ENCODE measurements at regions not wholly inside any gene's neighbourhood (a gene's known extent, or its start where the extent isn't known, plus 50 kb on each side); places are given as distances from the start of the nearest gene placed in this dataset.

- H2AFZ ChIP-seq (ENCODE audit: low read length) = no peak overlapping the region
- no peak overlapping the region for H2BK12ac ChIP-seq (ENCODE audit: low read depth, low read length)
- no peak overlapping the region for H3K4me3 ChIP-seq (ENCODE audit: extremely low read depth in 1 of 4, insufficient read depth in 2 of 4, low read depth in 3 of 4, low read length in 4 of 4)
- H4K5ac ChIP-seq (ENCODE audit: insufficient read length, low read depth, low read length) = no peak overlapping the region
- H4K20me1 ChIP-seq (replicated peaks in 1 of 2; ENCODE audit: control insufficient read depth in 1 of 2, insufficient read depth in 2 of 2, low read length in 2 of 2) = no peaks in the 10 kb centered on the region
- H3K18ac ChIP-seq (ENCODE audit: extremely low read depth, low read length) = no peak overlapping the region
- H3K23ac ChIP-seq (ENCODE audit: insufficient read length) = no peak overlapping the region
- H2BK20ac ChIP-seq (ENCODE audit: low read length) = no peak overlapping the region
- H3K9ac ChIP-seq (replicated peaks in 1 of 4; ENCODE audit: extremely low read depth in 1 of 4, low read depth in 3 of 4, low read length in 3 of 4) = no peak overlapping the region
- H3K23me2 ChIP-seq (ENCODE audit: low read depth, low read length) = no peaks in the 10 kb centered on the region
- H3K79me2 ChIP-seq (ENCODE audit: control insufficient read depth in 1 of 2, insufficient read depth in 2 of 2, low read length in 2 of 2) = no peaks in the 10 kb centered on the region
- no peaks in the 10 kb centered on the region for H3K36me3 ChIP-seq (ENCODE audit: control insufficient read depth in 2 of 4, insufficient read depth in 4 of 4, low read length in 3 of 4)
- no peaks in the 10 kb centered on the region for H3K9me3 ChIP-seq (ENCODE audit: insufficient read depth in 2 of 2, low read depth in 1 of 2, low read length in 1 of 2)
- H4K91ac ChIP-seq (replicated peaks; ENCODE audit: insufficient read length, low read length) = no peak overlapping the region
- POLR2A ChIA-PET (ENCODE audit: partially characterized antibody) = no interaction called here
- CTCF ChIA-PET (ENCODE audit: partially characterized antibody) = no interaction called here
- no peak overlapping the region for H4K8ac ChIP-seq (ENCODE audit: extremely low read depth, insufficient read depth, low read length)
- no peak overlapping the region for H3K4me2 ChIP-seq (ENCODE audit: insufficient read depth in 1 of 2, low read depth in 2 of 2, low read length in 2 of 2)
- H3K27ac ChIP-seq (ENCODE audit: low read depth, low read length) = no peak overlapping the region
- no peak overlapping the region for H2BK15ac ChIP-seq (ENCODE audit: low read length)
- H3K4ac ChIP-seq (replicated peaks; ENCODE audit: insufficient read length, low read depth, low read length) = no peak overlapping the region
- H2BK120ac ChIP-seq (replicated peaks; ENCODE audit: low read depth, low read length) = no peak overlapping the region
- H3K14ac ChIP-seq (ENCODE audit: insufficient read length) = no peak overlapping the region
- 86% methylated on average over 1 of the region's 1 CpG; no CpG with 5 or more reads in 1 of the 2 experiments for WGBS, 2 experiments (ENCODE audit: extremely low coverage in 1 of 2, insufficient coverage in 1 of 2, insufficient read length in 1 of 2, insufficient replicate concordance in 2 of 2, low coverage in 1 of 2, low lambda C conversion rate in 2 of 2, missing lambda C conversion rate in 1 of 2)
- DNase-seq (ENCODE audit: low read depth in 1 of 2, low spot score in 2 of 2) = no peak
- no peak overlapping the region for H2BK5ac ChIP-seq (ENCODE audit: low read depth, low read length)
- H3K4me1 ChIP-seq (replicated peaks in 1 of 4; ENCODE audit: control insufficient read depth in 3 of 4, insufficient read depth in 4 of 4, low read length in 3 of 4) = no peaks in the 10 kb centered on the region
- H3K56ac ChIP-seq (replicated peaks; ENCODE audit: insufficient read length, low read depth, low read length) = no peak overlapping the region
- H3K27me3 ChIP-seq (replicated peaks in 1 of 4; ENCODE audit: control insufficient read depth in 3 of 4, extremely low read depth in 1 of 4, insufficient read depth in 3 of 4, low read length in 3 of 4) = no peaks in the 10 kb centered on the region
- H3K79me1 ChIP-seq (ENCODE audit: low read depth, low read length) = no peaks in the 10 kb centered on the region
- H2AK5ac ChIP-seq (ENCODE audit: low read depth, low read length) = no peak overlapping the region
- FAIRE-seq = no peak
- TF ChIP-seq HDAC2 (IDR thresholded peaks at IDR 0.05; ENCODE audit: borderline replicate concordance in 1 of 2, low read depth in 2 of 2, low read length in 2 of 2) (no peak), CTCF (IDR thresholded peaks at IDR 0.05; ENCODE audit: control extremely low read depth in 1 of 3, insufficient read depth in 1 of 3, low read depth in 1 of 3, low read length in 3 of 3) (no peak), RFX5 (IDR thresholded peaks at IDR 0.05; ENCODE audit: borderline replicate concordance, low read depth, low read length) (no peak), EP300 (IDR thresholded peaks at IDR 0.05; ENCODE audit: borderline replicate concordance in 1 of 2, low read depth in 2 of 2, low read length in 2 of 2) (no peak), JUN (IDR thresholded peaks at IDR 0.05; ENCODE audit: low read depth, low read length) (no peak), ATF2 (IDR thresholded peaks at IDR 0.05; ENCODE audit: low read length) (no peak), EZH2 (IDR thresholded peaks at IDR 0.05; ENCODE audit: low read depth, low read length, severe bottlenecking) (no peak), USF2 (IDR thresholded peaks at IDR 0.05; ENCODE audit: low read length) (no peak)
Observed at GRCh38 chr7:88457320-88457719, 150.6 kb upstream of the STEAP4 start.
